H1 (cell line): ENCODE measurements at regions not wholly inside any gene's neighbourhood (a gene's known extent, or its start where the extent isn't known, plus 50 kb on each side); places are given as distances from the start of the nearest gene placed in this dataset.

ENCODE experiments used
- CTCF ChIA-PET: fragments of 300-600 bp; sonication (Branson Sonifier 250); formaldehyde crosslinking; loops from one replicate; lab custom pipeline; 2021; ENCODE audit not compliant: partially characterized antibody; lab: Charles Lee
- POLR2A ChIA-PET: fragments of 300-600 bp; sonication (Branson Sonifier 250); formaldehyde crosslinking; loops from one replicate; lab custom pipeline; 2021; ENCODE audit warnings: inconsistent platforms; ENCODE audit not compliant: partially characterized antibody; lab: Charles Lee
- DNase-seq, 2 experiments: peaks; one replicate each; pipeline versions ENCODE4 v3.0.0 to v3.0.0-alpha.2; 2010 to 2022; ENCODE audit warnings: low spot score in 2 of 2, low read depth in 1 of 2, mixed read lengths in 1 of 2
- FAIRE-seq: peaks from 2 replicates; lab custom pipeline; 2011; peaks lifted over from hg19 to GRCh38; lab: Jason Lieb, UNC
- H2AFZ ChIP-seq: 2 replicates; pipeline ENCODE4 v1.8.1; 2012; ENCODE audit warnings: low read length, inconsistent platforms
- H2AK5ac ChIP-seq: 2 replicates; pipeline ENCODE4 v1.6.1; 2013; ENCODE audit warnings: low read depth, low read length
- H2BK120ac ChIP-seq: replicated peaks from 2 replicates; pipeline ENCODE3; 2013; ENCODE audit warnings: low read depth, low read length, inconsistent platforms
- H2BK12ac ChIP-seq: 2 replicates; pipeline ENCODE4 v1.6.1; 2013; ENCODE audit warnings: low read depth, low read length
- H2BK15ac ChIP-seq: 2 replicates; pipeline ENCODE4 v1.6.1; 2013; ENCODE audit warnings: low read length
- H2BK20ac ChIP-seq: 2 replicates; pipeline ENCODE4 v1.6.1; 2013; ENCODE audit warnings: low read length
- H2BK5ac ChIP-seq: 2 replicates; pipeline ENCODE4 v1.6.1; 2013; ENCODE audit warnings: low read depth, low read length
- H3K14ac ChIP-seq: 2 replicates; pipeline ENCODE4 v1.6.1; 2013; ENCODE audit warnings: inconsistent platforms; ENCODE audit not compliant: insufficient read length
- H3K18ac ChIP-seq: 2 replicates; pipeline ENCODE4 v1.6.1; 2013; ENCODE audit warnings: low read length; ENCODE audit errors: extremely low read depth
- H3K23ac ChIP-seq: 2 replicates; pipeline ENCODE4 v1.6.1; 2013; ENCODE audit warnings: inconsistent platforms; ENCODE audit not compliant: insufficient read length
- H3K23me2 ChIP-seq: 2 replicates; pipeline ENCODE4 v1.6.1; 2013; ENCODE audit warnings: low read depth, low read length
- H3K27ac ChIP-seq: 2 replicates; pipeline ENCODE4 v1.6.1; 2011; ENCODE audit warnings: low read depth, low read length, inconsistent platforms
- H3K27me3 ChIP-seq, 4 experiments: replicated peaks in 1 of 4; 1 replicate in 1 of 4; 2 replicates in 3 of 4; pipeline versions ENCODE4 v1.6.1 to v1.8.1; 2011 to 2013; ENCODE audit warnings: low read length in 3 of 4, mild to moderate bottlenecking in 3 of 4, inconsistent platforms in 2 of 4, mixed read lengths in 2 of 4, moderate library complexity in 1 of 4; ENCODE audit not compliant: control insufficient read depth in 3 of 4, insufficient read depth in 3 of 4; ENCODE audit errors: extremely low read depth in 1 of 4
- H3K36me3 ChIP-seq, 4 experiments: 2 replicates each; pipeline versions ENCODE4 v1.6.1 to v1.8.1; 2011 to 2013; ENCODE audit warnings: mild to moderate bottlenecking in 4 of 4, low read length in 3 of 4, moderate library complexity in 2 of 4, control low read depth in 1 of 4, inconsistent platforms in 1 of 4; ENCODE audit not compliant: insufficient read depth in 4 of 4, control insufficient read depth in 2 of 4
- H3K4ac ChIP-seq: replicated peaks from 2 replicates; pipeline ENCODE3; 2013; ENCODE audit warnings: low read length, low read depth, mixed read lengths, inconsistent platforms; ENCODE audit not compliant: insufficient read length
- H3K4me1 ChIP-seq, 4 experiments: replicated peaks in 1 of 4; 1 replicate in 1 of 4; 2 replicates in 3 of 4; pipeline versions ENCODE4 v1.6.1 to v1.8.1; 2011 to 2013; ENCODE audit warnings: low read length in 3 of 4, inconsistent platforms in 2 of 4, mixed read lengths in 1 of 4; ENCODE audit not compliant: insufficient read depth in 4 of 4, control insufficient read depth in 3 of 4
- H3K4me2 ChIP-seq, 2 experiments: 2 replicates each; pipeline versions ENCODE4 v1.6.1 to v1.8.1; 2011 to 2013; ENCODE audit warnings: low read depth in 2 of 2, low read length in 2 of 2, control low read depth in 1 of 2, inconsistent platforms in 1 of 2, mild to moderate bottlenecking in 1 of 2; ENCODE audit not compliant: insufficient read depth in 1 of 2
- H3K4me3 ChIP-seq, 4 experiments: fragments of 200-600, 300-600 bp in 1 of 4; sonication (generic), shearing (Covaris generic), sonication (Bioruptor Twin) in 1 of 4; 2 replicates each; pipeline versions ENCODE4 v1.5.1 to v1.8.1; 2011 to 2016; ENCODE audit warnings: low read length in 4 of 4, low read depth in 3 of 4, control low read depth in 2 of 4, inconsistent platforms in 2 of 4, mild to moderate bottlenecking in 2 of 4, mixed read lengths in 1 of 4, moderate library complexity in 1 of 4; ENCODE audit not compliant: insufficient read depth in 2 of 4; ENCODE audit errors: extremely low read depth in 1 of 4
- H3K56ac ChIP-seq: replicated peaks from 2 replicates; pipeline ENCODE3; 2013; ENCODE audit warnings: low read depth, mild to moderate bottlenecking, mixed read lengths, low read length, inconsistent platforms; ENCODE audit not compliant: insufficient read length
- H3K79me1 ChIP-seq: 2 replicates; pipeline ENCODE4 v1.6.1; 2013; ENCODE audit warnings: low read depth, low read length, control low read depth
- H3K79me2 ChIP-seq, 2 experiments: 2 replicates each; pipeline versions ENCODE4 v1.6.1 to v1.8.1; 2012 to 2013; ENCODE audit warnings: low read length in 2 of 2, mild to moderate bottlenecking in 2 of 2, inconsistent platforms in 1 of 2; ENCODE audit not compliant: insufficient read depth in 2 of 2, control insufficient read depth in 1 of 2
- H3K9ac ChIP-seq, 4 experiments: replicated peaks in 1 of 4; 1 replicate in 1 of 4; 2 replicates in 3 of 4; pipeline versions ENCODE4 v1.6.1 to v1.8.1; 2011 to 2013; ENCODE audit warnings: low read depth in 3 of 4, low read length in 3 of 4, control low read depth in 2 of 4, mild to moderate bottlenecking in 2 of 4, moderate library complexity in 2 of 4, inconsistent platforms in 1 of 4; ENCODE audit errors: extremely low read depth in 1 of 4
- H3K9me3 ChIP-seq, 2 experiments: 2 replicates each; pipeline versions ENCODE4 v1.6.1 to v1.8.1; 2012 to 2013; ENCODE audit warnings: mild to moderate bottlenecking in 2 of 2, moderate library complexity in 2 of 2, control low read depth in 1 of 2, inconsistent platforms in 1 of 2, low read depth in 1 of 2, low read length in 1 of 2, mixed read lengths in 1 of 2; ENCODE audit not compliant: insufficient read depth in 2 of 2
- H4K20me1 ChIP-seq, 2 experiments: replicated peaks in 1 of 2; 2 replicates each; pipeline versions ENCODE3 to v1.8.1; 2011 to 2013; ENCODE audit warnings: inconsistent platforms in 2 of 2, low read length in 2 of 2, mild to moderate bottlenecking in 1 of 2; ENCODE audit not compliant: insufficient read depth in 2 of 2, control insufficient read depth in 1 of 2
- H4K5ac ChIP-seq: 2 replicates; pipeline ENCODE4 v1.6.1; 2013; ENCODE audit warnings: low read length, low read depth, mixed read lengths, inconsistent platforms; ENCODE audit not compliant: insufficient read length
- H4K8ac ChIP-seq: 2 replicates; pipeline ENCODE4 v1.8.0; 2013; ENCODE audit warnings: mild to moderate bottlenecking, moderate library complexity, low read length, inconsistent platforms; ENCODE audit not compliant: insufficient read depth; ENCODE audit errors: extremely low read depth
- H4K91ac ChIP-seq: replicated peaks from 2 replicates; pipeline ENCODE3; 2013; ENCODE audit warnings: low read length, mixed read lengths, inconsistent platforms; ENCODE audit not compliant: insufficient read length
- CTCF ChIP-seq, 3 experiments: IDR thresholded peaks; 1 replicate in 2 of 3; 2 replicates in 1 of 3; pipeline versions ENCODE4 v1.5.1 to v1.6.1; 2011; ENCODE audit warnings: low read length in 3 of 3, mild to moderate bottlenecking in 3 of 3, inconsistent platforms in 2 of 3, low read depth in 1 of 3, moderate library complexity in 1 of 3; ENCODE audit not compliant: insufficient read depth in 1 of 3; ENCODE audit errors: control extremely low read depth in 1 of 3
- E2F6 ChIP-seq: IDR thresholded peaks from 2 replicates; pipeline ENCODE4 v1.6.1; 2012; ENCODE audit warnings: inconsistent platforms
- HDAC2 ChIP-seq, 2 experiments: fragments of 300-600 bp in 1 of 2; sonication (generic) in 1 of 2; IDR thresholded peaks; 2 replicates each; pipeline ENCODE4 v1.6.1; 2011 to 2012; ENCODE audit warnings: low read depth in 2 of 2, low read length in 2 of 2, mild to moderate bottlenecking in 2 of 2, moderate library complexity in 2 of 2, borderline replicate concordance in 1 of 2, inconsistent platforms in 1 of 2
- JUN ChIP-seq: IDR thresholded peaks from 2 replicates; pipeline ENCODE4 v1.6.1; 2011; ENCODE audit warnings: low read depth, mild to moderate bottlenecking, improper control_type of control experiment, low read length
- RBBP5 ChIP-seq: IDR thresholded peaks from 2 replicates; pipeline ENCODE4 v1.7.1; 2012; ENCODE audit warnings: low read depth, mild to moderate bottlenecking, inconsistent platforms, low read length, moderate library complexity, borderline replicate concordance
- RFX5 ChIP-seq: IDR thresholded peaks from 2 replicates; pipeline ENCODE4 v1.6.1; 2011; ENCODE audit warnings: low read depth, low read length, improper control_type of control experiment, borderline replicate concordance
- RNF2 ChIP-seq: fragments of 200-900, 300-1000 bp; sonication (generic); IDR thresholded peaks from 2 replicates; pipeline ENCODE4 v1.7.1; 2016; ENCODE audit warnings: borderline replicate concordance, low read depth, mild to moderate bottlenecking, antibody characterized with exemption, low read length; ENCODE audit not compliant: poor library complexity, severe bottlenecking; ENCODE audit errors: missing control alignments
- SIX5 ChIP-seq: IDR thresholded peaks from 2 replicates; pipeline ENCODE4 v1.6.1; 2011; ENCODE audit warnings: mild to moderate bottlenecking, low read depth, low read length
- SP4 ChIP-seq: IDR thresholded peaks from 2 replicates; pipeline ENCODE4 v1.6.1; 2012; ENCODE audit warnings: low read length, inconsistent platforms
- TBP ChIP-seq: IDR thresholded peaks from 2 replicates; pipeline ENCODE4 v1.6.1; 2011; ENCODE audit warnings: low read depth, low read length, improper control_type of control experiment
- TCF12 ChIP-seq: IDR thresholded peaks from 2 replicates; pipeline ENCODE4 v1.6.1; 2011; ENCODE audit warnings: low read depth, mild to moderate bottlenecking, low read length
- WGBS, 2 experiments: shearing (Covaris generic) in 1 of 2; methylation state at CpG; one replicate each; pipeline versions ENCODE4 v1.1.6 to v1.1.7; 2013 to 2015; ENCODE audit warnings: low lambda C conversion rate in 2 of 2, mixed read lengths in 2 of 2, inconsistent platforms in 1 of 2, low coverage in 1 of 2, missing lambda C conversion rate in 1 of 2; ENCODE audit not compliant: insufficient replicate concordance in 2 of 2, insufficient coverage in 1 of 2, insufficient read length in 1 of 2; ENCODE audit errors: extremely low coverage in 1 of 2, missing lambda C conversion rate in 1 of 2; 5-methylcytosine and 5-hydroxymethylcytosine counted together

- no peak overlapping the region for H3K14ac ChIP-seq
- no peaks in the 10 kb centered on the region for H3K27me3 ChIP-seq
- no peak overlapping the region for H4K91ac ChIP-seq
- no peak overlapping the region for H3K9ac ChIP-seq
- no peaks in the 10 kb centered on the region for H3K79me1 ChIP-seq
- no peaks in the 10 kb centered on the region for H3K79me2 ChIP-seq
- no peak overlapping the region for H2BK15ac ChIP-seq
- H3K23me2 ChIP-seq, result no peaks in the 10 kb centered on the region
- H4K8ac ChIP-seq, result no peak overlapping the region; the same call in 1 of the 2 replicates
- H3K9me3 ChIP-seq, result peaks cover 0 to 4% of the 10 kb centered on the region in 2 experiments; a peak in 1 of 4 replicates
- no peaks in the 10 kb centered on the region; a peak in 1 of 7 replicates for H3K4me1 ChIP-seq
- H3K18ac ChIP-seq, result no peak overlapping the region
- H3K23ac ChIP-seq, result no peak overlapping the region
- H3K27ac ChIP-seq, result no peak overlapping the region
- FAIRE-seq (no peak), DNase-seq (no peak)
- H3K4me3 ChIP-seq, result no peak overlapping the region
- TF ChIP-seq RFX5 (no peak), HDAC2 (IDR thresholded peaks at IDR 0.05; ENCODE audit: borderline replicate concordance in 1 of 2, low read depth in 2 of 2, low read length in 2 of 2) (no peak), TBP (no peak), TCF12 (no peak), RBBP5 (no peak), JUN (no peak), SIX5 (no peak), SP4 (no peak), RNF2 (no peak), E2F6 (no peak), CTCF (IDR thresholded peaks at IDR 0.05; ENCODE audit: control extremely low read depth in 1 of 3, insufficient read depth in 1 of 3, low read depth in 1 of 3, low read length in 3 of 3) (no peak)
- H3K4me2 ChIP-seq, result no peak overlapping the region
- H4K20me1 ChIP-seq, result no peaks in the 10 kb centered on the region
- no peak overlapping the region for H2BK12ac ChIP-seq
- WGBS, 2 experiments, result 89% methylated on average over 7 of the region's 7 CpGs; no CpG with 5 or more reads in 1 of the 2 experiments
- CTCF ChIA-PET, result interaction anchor here (0.6 kb wide), 1 partner anchor 298 kb away, joined by 3 read pairs; no protein-coding TSS in a partner anchor
- H3K56ac ChIP-seq, result no peak overlapping the region
- H2AFZ ChIP-seq, result no peak overlapping the region
- H4K5ac ChIP-seq, result no peak overlapping the region
- POLR2A ChIA-PET, result no interaction called here
- no peak overlapping the region for H3K4ac ChIP-seq
- H2BK20ac ChIP-seq, result no peak overlapping the region
- H3K36me3 ChIP-seq, result no peaks in the 10 kb centered on the region
- H2BK120ac ChIP-seq, result no peak overlapping the region
- H2BK5ac ChIP-seq, result no peak overlapping the region
- no peak overlapping the region for H2AK5ac ChIP-seq
Measured at GRCh38 chr6:6920987-6921313, 186.8 kb upstream of the RREB1 start.
